Sigmoid colon (tissue), 4 donors: ENCODE measurements at regions not wholly inside any gene's neighbourhood (a gene's known extent, or its start where the extent isn't known, plus 50 kb on each side); places are given as distances from the start of the nearest gene placed in this dataset.

Source experiments
- CTCF ChIP-seq, 4 experiments: fragments of 450-650 bp in 3 of 4; fragments of 200-600 bp in 1 of 4; IDR thresholded peaks; one replicate each; pipeline ENCODE4 v1.5.1; 2016 to 2019; ENCODE audit warnings: antibody characterized with exemption in 4 of 4, mild to moderate bottlenecking in 3 of 4, moderate library complexity in 2 of 4
- EP300 ChIP-seq, 4 donors: sonication (generic); formaldehyde crosslinking; IDR thresholded peaks; one replicate each; pipeline ENCODE4 v1.6.1; 2017; ENCODE audit warnings: antibody characterized with exemption in 4 of 4
- POLR2AphosphoS5 ChIP-seq, 4 donors: sonication (generic); formaldehyde crosslinking; IDR thresholded peaks; one replicate each; pipeline ENCODE4 v1.6.1; 2017; ENCODE audit warnings: antibody characterized with exemption in 4 of 4

DNA sequence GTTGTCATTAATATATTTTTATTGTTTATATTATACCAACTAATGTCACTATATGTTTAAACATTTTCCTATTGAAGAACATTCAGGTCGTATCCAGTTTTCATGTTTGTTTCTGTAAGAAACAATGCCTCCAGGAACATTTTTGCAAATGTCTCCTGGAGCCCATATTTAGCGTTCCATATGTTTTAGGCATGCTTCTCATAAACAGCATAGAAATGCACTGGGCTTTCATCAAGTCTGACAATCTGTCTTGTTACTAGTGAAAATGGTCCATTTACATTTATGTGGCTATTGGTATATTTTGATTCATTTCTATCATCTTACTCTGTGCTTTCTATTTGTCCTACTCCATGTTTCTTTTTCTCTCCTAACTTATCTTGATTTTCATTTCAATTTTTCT, 431.7 kb downstream of the TFAP2A start:
- TF ChIP-seq CTCF (IDR thresholded peaks at IDR 0.05) (no peak), POLR2AphosphoS5 (IDR thresholded peaks at IDR 0.05) (no peak), EP300 (IDR thresholded peaks at IDR 0.05) (no peak)
